ENCODE measurements at regions not wholly inside any gene's neighbourhood (a gene's known extent, or its start where the extent isn't known, plus 50 kb on each side); places are given as distances from the start of the nearest gene placed in this dataset.

GRCh38 chr9:135370411-135371375 lies 108.9 kb upstream of the PPP1R26 start:
- Histone ChIP-seq H3K9ac (ENCODE audit: low read length) (no peak overlapping the region), H2BK5ac (ENCODE audit: low read length) (no peak overlapping the region), H3K4me2 (ENCODE audit: low read length) (no peak overlapping the region), H3K4me3 (ENCODE audit: low read length) (no peak overlapping the region), H3K4ac (ENCODE audit: low read depth, low read length) (no peak overlapping the region), H4K8ac (ENCODE audit: low read depth, low read length) (no peak overlapping the region), H2AK5ac (ENCODE audit: low read length) (no peak overlapping the region), H3K27me3 (ENCODE audit: insufficient read depth, low read length, poor library complexity) (no peaks in the 10 kb centered on the region), H3K27ac (ENCODE audit: low read depth, low read length) (no peak overlapping the region), H3K79me2 (ENCODE audit: control insufficient read depth, insufficient read depth, low read length) (no peaks in the 10 kb centered on the region), H3K36me3 (ENCODE audit: control insufficient read depth, insufficient read depth, low read length) (no peaks in the 10 kb centered on the region), H3K18ac (ENCODE audit: low read length) (no peak overlapping the region), H3K56ac (ENCODE audit: low read length) (no peak overlapping the region), H4K5ac (ENCODE audit: low read length) (no peak overlapping the region), H3K23ac (ENCODE audit: low read length) (no peak overlapping the region), H2BK120ac (ENCODE audit: low read depth, low read length) (no peak overlapping the region), H3K4me1 (ENCODE audit: control insufficient read depth, low read depth, low read length) (no peaks in the 10 kb centered on the region), H2BK15ac (replicated peaks; ENCODE audit: low read depth) (no peak overlapping the region), H3K79me1 (ENCODE audit: low read length) (no peaks in the 10 kb centered on the region)
- no CpG with 5 or more reads among the region's 33 CpGs for WGBS (ENCODE audit: extremely low coverage, insufficient coverage, low lambda C conversion rate)
- no peak for DNase-seq

GRCh38 chr9:135371535-135371934 lies 108.0 kb upstream of the PPP1R26 start:
- Histone ChIP-seq H3K79me1 (ENCODE audit: low read length) (no peaks in the 10 kb centered on the region), H3K79me2 (ENCODE audit: control insufficient read depth, insufficient read depth, low read length) (no peaks in the 10 kb centered on the region), H3K4ac (ENCODE audit: low read depth, low read length) (no peak overlapping the region), H3K4me3 (ENCODE audit: low read length) (no peak overlapping the region), H2AK5ac (ENCODE audit: low read length) (no peak overlapping the region), H2BK120ac (ENCODE audit: low read depth, low read length) (no peak overlapping the region), H3K18ac (ENCODE audit: low read length) (no peak overlapping the region), H3K27me3 (ENCODE audit: insufficient read depth, low read length, poor library complexity) (no peaks in the 10 kb centered on the region), H3K23ac (ENCODE audit: low read length) (no peak overlapping the region), H3K4me2 (ENCODE audit: low read length) (no peak overlapping the region), H3K36me3 (ENCODE audit: control insufficient read depth, insufficient read depth, low read length) (no peaks in the 10 kb centered on the region), H2BK5ac (ENCODE audit: low read length) (no peak overlapping the region), H3K4me1 (ENCODE audit: control insufficient read depth, low read depth, low read length) (no peaks in the 10 kb centered on the region), H2BK15ac (replicated peaks; ENCODE audit: low read depth) (no peak overlapping the region), H4K5ac (ENCODE audit: low read length) (no peak overlapping the region), H3K27ac (ENCODE audit: low read depth, low read length) (no peak overlapping the region), H4K8ac (ENCODE audit: low read depth, low read length) (no peak overlapping the region), H3K56ac (ENCODE audit: low read length) (no peak overlapping the region), H3K9ac (ENCODE audit: low read length) (no peak overlapping the region)
- WGBS (ENCODE audit: extremely low coverage, insufficient coverage, low lambda C conversion rate) = no CpG with 5 or more reads among the region's 12 CpGs
- no peak for DNase-seq

DNA sequence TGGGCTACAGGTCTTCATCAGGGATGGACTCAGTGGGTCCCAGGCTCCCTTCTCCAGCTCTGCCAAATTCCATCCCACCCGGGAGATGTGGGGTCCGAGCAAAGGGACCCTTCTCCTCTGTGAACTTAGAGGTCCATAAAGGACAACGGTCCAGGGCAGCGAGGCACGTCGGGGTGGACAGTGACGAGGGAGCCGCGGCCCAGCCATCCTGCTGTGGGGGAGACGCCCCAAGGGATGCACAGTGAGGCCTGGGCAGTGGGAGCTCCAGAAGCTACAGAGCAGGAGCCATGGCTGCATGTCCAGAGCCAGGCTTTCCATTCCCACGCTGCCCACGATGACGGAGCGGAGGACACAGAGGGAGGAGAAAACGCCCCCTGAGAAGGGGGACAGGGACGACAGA lies 107.5 kb upstream of the PPP1R26 start:
- H3K27ac ChIP-seq (ENCODE audit: low read depth, low read length) = no peak overlapping the region
- H4K8ac ChIP-seq (ENCODE audit: low read depth, low read length) = no peak overlapping the region
- H4K5ac ChIP-seq (ENCODE audit: low read length) = no peak overlapping the region
- H3K56ac ChIP-seq (ENCODE audit: low read length) = no peak overlapping the region
- no peak overlapping the region for H3K4ac ChIP-seq (ENCODE audit: low read depth, low read length)
- no peak overlapping the region for H2BK120ac ChIP-seq (ENCODE audit: low read depth, low read length)
- H3K4me2 ChIP-seq (ENCODE audit: low read length) = no peak overlapping the region
- no peak overlapping the region for H3K9ac ChIP-seq (ENCODE audit: low read length)
- H2AK5ac ChIP-seq (ENCODE audit: low read length) = no peak overlapping the region
- H3K27me3 ChIP-seq (ENCODE audit: insufficient read depth, low read length, poor library complexity) = no peaks in the 10 kb centered on the region
- H3K23ac ChIP-seq (ENCODE audit: low read length) = no peak overlapping the region
- H3K18ac ChIP-seq (ENCODE audit: low read length) = no peak overlapping the region
- DNase-seq = no peak
- H2BK5ac ChIP-seq (ENCODE audit: low read length) = no peak overlapping the region
- H3K4me3 ChIP-seq (ENCODE audit: low read length) = no peak overlapping the region
- H3K79me1 ChIP-seq (ENCODE audit: low read length) = no peaks in the 10 kb centered on the region
- no peaks in the 10 kb centered on the region for H3K4me1 ChIP-seq (ENCODE audit: control insufficient read depth, low read depth, low read length)
- WGBS (ENCODE audit: extremely low coverage, insufficient coverage, low lambda C conversion rate) = no CpG with 5 or more reads among the region's 16 CpGs
- H3K79me2 ChIP-seq (ENCODE audit: control insufficient read depth, insufficient read depth, low read length) = no peaks in the 10 kb centered on the region
- H2BK15ac ChIP-seq (replicated peaks; ENCODE audit: low read depth) = no peak overlapping the region
- no peaks in the 10 kb centered on the region for H3K36me3 ChIP-seq (ENCODE audit: control insufficient read depth, insufficient read depth, low read length)

DNA sequence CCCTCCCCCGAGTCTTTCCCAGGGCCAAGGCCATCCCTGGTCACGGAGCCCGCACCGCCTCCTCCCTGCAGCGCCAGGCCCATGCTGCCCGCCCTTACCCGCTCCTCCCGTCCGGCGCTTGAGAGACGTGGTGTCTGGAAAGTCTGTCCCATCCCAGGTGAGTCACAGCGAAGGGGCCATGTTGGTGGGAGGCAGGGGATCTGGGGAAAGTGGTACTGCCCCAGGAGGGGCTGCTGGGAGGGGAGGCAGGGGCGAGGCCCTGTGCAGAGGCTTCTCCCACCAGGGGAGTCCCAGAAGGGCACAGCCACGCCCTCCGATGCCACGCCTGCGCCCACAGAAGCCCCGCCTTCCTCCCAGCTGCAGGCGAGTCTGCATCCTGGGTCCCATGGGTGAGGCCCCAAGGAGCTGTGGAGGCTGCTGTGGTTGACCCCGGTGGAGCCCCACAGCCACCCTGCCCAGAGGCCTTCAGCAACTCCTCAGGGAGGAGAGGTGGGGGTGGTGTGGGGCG lies 107.0 kb upstream of the PPP1R26 start:
- WGBS (ENCODE audit: extremely low coverage, insufficient coverage, low lambda C conversion rate) = no CpG with 5 or more reads among the region's 21 CpGs
- Histone ChIP-seq H2BK15ac (replicated peaks; ENCODE audit: low read depth) (no peak overlapping the region), H2BK5ac (ENCODE audit: low read length) (no peak overlapping the region), H2AK5ac (ENCODE audit: low read length) (no peak overlapping the region), H3K18ac (ENCODE audit: low read length) (no peak overlapping the region), H3K56ac (ENCODE audit: low read length) (no peak overlapping the region), H4K5ac (ENCODE audit: low read length) (no peak overlapping the region), H4K8ac (ENCODE audit: low read depth, low read length) (no peak overlapping the region), H3K9ac (ENCODE audit: low read length) (no peak overlapping the region), H3K4ac (ENCODE audit: low read depth, low read length) (no peak overlapping the region), H3K4me1 (ENCODE audit: control insufficient read depth, low read depth, low read length) (no peaks in the 10 kb centered on the region), H3K4me3 (ENCODE audit: low read length) (no peak overlapping the region), H3K27ac (ENCODE audit: low read depth, low read length) (no peak overlapping the region), H3K79me2 (ENCODE audit: control insufficient read depth, insufficient read depth, low read length) (no peaks in the 10 kb centered on the region), H3K36me3 (ENCODE audit: control insufficient read depth, insufficient read depth, low read length) (no peaks in the 10 kb centered on the region), H2BK120ac (ENCODE audit: low read depth, low read length) (no peak overlapping the region), H3K27me3 (ENCODE audit: insufficient read depth, low read length, poor library complexity) (no peaks in the 10 kb centered on the region), H3K23ac (ENCODE audit: low read length) (no peak overlapping the region), H3K4me2 (ENCODE audit: low read length) (no peak overlapping the region), H3K79me1 (ENCODE audit: low read length) (no peaks in the 10 kb centered on the region)
- no peak for DNase-seq

DNA sequence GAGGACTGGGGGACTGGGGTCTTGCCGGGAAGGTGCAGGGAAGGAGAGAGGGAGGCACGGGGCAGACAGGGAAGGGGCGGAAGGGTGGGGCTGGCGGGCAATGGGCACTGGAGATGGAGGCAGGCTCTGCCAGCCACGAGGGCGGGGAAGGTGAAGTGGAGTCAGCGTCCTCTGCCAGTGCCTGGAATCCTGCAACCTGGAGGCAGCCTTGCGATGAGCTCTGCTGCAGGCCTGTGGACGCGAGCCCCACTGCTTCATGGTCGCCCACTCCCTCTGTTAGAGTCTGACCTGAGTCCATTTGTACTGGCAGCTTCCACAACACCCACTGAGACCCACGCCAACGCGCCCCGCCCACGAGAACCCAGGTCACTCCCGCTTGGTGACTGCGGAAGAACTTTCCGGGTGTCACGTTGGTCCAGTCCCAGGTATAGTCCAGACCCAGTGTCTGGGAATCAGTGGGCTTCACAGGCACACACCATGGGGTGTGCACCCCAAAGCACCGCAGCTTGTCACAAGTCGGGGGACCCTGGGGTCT lies 106.4 kb upstream of the PPP1R26 start:
- H2BK15ac ChIP-seq (replicated peaks; ENCODE audit: low read depth) = no peak overlapping the region
- H4K8ac ChIP-seq (ENCODE audit: low read depth, low read length) = no peak overlapping the region
- no peak overlapping the region for H4K5ac ChIP-seq (ENCODE audit: low read length)
- H3K23ac ChIP-seq (ENCODE audit: low read length) = no peak overlapping the region
- H2BK5ac ChIP-seq (ENCODE audit: low read length) = no peak overlapping the region
- no peak overlapping the region for H2BK120ac ChIP-seq (ENCODE audit: low read depth, low read length)
- no peaks in the 10 kb centered on the region for H3K79me2 ChIP-seq (ENCODE audit: control insufficient read depth, insufficient read depth, low read length)
- no peak overlapping the region for H2AK5ac ChIP-seq (ENCODE audit: low read length)
- H3K4me3 ChIP-seq (ENCODE audit: low read length) = no peak overlapping the region
- no peaks in the 10 kb centered on the region for H3K4me1 ChIP-seq (ENCODE audit: control insufficient read depth, low read depth, low read length)
- H3K27ac ChIP-seq (ENCODE audit: low read depth, low read length) = no peak overlapping the region
- no peak for DNase-seq
- H3K79me1 ChIP-seq (ENCODE audit: low read length) = no peaks in the 10 kb centered on the region
- H3K9ac ChIP-seq (ENCODE audit: low read length) = no peak overlapping the region
- no peak overlapping the region for H3K4me2 ChIP-seq (ENCODE audit: low read length)
- H3K56ac ChIP-seq (ENCODE audit: low read length) = no peak overlapping the region
- no peak overlapping the region for H3K4ac ChIP-seq (ENCODE audit: low read depth, low read length)
- no peaks in the 10 kb centered on the region for H3K27me3 ChIP-seq (ENCODE audit: insufficient read depth, low read length, poor library complexity)
- WGBS (ENCODE audit: extremely low coverage, insufficient coverage, low lambda C conversion rate) = no CpG with 5 or more reads among the region's 22 CpGs
- H3K18ac ChIP-seq (ENCODE audit: low read length) = no peak overlapping the region
- H3K36me3 ChIP-seq (ENCODE audit: control insufficient read depth, insufficient read depth, low read length) = no peaks in the 10 kb centered on the region
